ENCODE measurements at regions not wholly inside any gene's neighbourhood (a gene's known extent, or its start where the extent isn't known, plus 50 kb on each side); places are given as distances from the start of the nearest gene placed in this dataset.

GRCh38 chr15:72966641-72967040 is 85.6 kb upstream of the NEO1 start:
- Histone ChIP-seq H3K27ac (no peak overlapping the region), H3K36me3 (no peaks in the 10 kb centered on the region), H3K4me1 (ENCODE audit: control insufficient read depth in 1 of 2, insufficient read depth in 1 of 2, low read depth in 1 of 2, low read length in 1 of 2) (no peaks in the 10 kb centered on the region), H3K9me3 (no peaks in the 10 kb centered on the region), H3K27me3 (peaks cover 61% of the 10 kb centered on the region), H3K4me3 (ENCODE audit: low read depth in 1 of 2, low read length in 1 of 2) (no peak overlapping the region)
- no peak for TF ChIP-seq CTCF (IDR thresholded peaks at IDR 0.05)

- no peaks in the 10 kb centered on the region for H3K4me1 ChIP-seq (ENCODE audit: control insufficient read depth in 1 of 2, insufficient read depth in 1 of 2, low read depth in 1 of 2, low read length in 1 of 2)
- no peaks in the 10 kb centered on the region for H3K9me3 ChIP-seq
- H3K27ac ChIP-seq, result no peak overlapping the region
- H3K36me3 ChIP-seq, result no peaks in the 10 kb centered on the region
- H3K4me3 ChIP-seq (ENCODE audit: low read depth in 1 of 2, low read length in 1 of 2), result no peak overlapping the region
- TF ChIP-seq CTCF (IDR thresholded peaks at IDR 0.05), result no peak
- H3K27me3 ChIP-seq, result peaks cover 53% of the 10 kb centered on the region
These were observed 86.6 kb upstream of the NEO1 start for GRCh38 chr15:72965671-72966070.

GRCh38 chr15:72964542-72964941 is 87.7 kb upstream of the NEO1 start:
- no peak overlapping the region for H3K27ac ChIP-seq
- peaks cover 42% of the 10 kb centered on the region for H3K27me3 ChIP-seq
- H3K4me1 ChIP-seq (ENCODE audit: control insufficient read depth in 1 of 2, insufficient read depth in 1 of 2, low read depth in 1 of 2, low read length in 1 of 2), result no peaks in the 10 kb centered on the region
- TF ChIP-seq CTCF (IDR thresholded peaks at IDR 0.05), result no peak
- no peaks in the 10 kb centered on the region for H3K9me3 ChIP-seq
- no peaks in the 10 kb centered on the region for H3K36me3 ChIP-seq
- no peak overlapping the region for H3K4me3 ChIP-seq (ENCODE audit: low read depth in 1 of 2, low read length in 1 of 2)

GRCh38 chr15:72964135-72964534 is 88.1 kb upstream of the NEO1 start:
- H3K9me3 ChIP-seq, result no peaks in the 10 kb centered on the region
- no peaks in the 10 kb centered on the region for H3K36me3 ChIP-seq
- H3K4me1 ChIP-seq (ENCODE audit: control insufficient read depth in 1 of 2, insufficient read depth in 1 of 2, low read depth in 1 of 2, low read length in 1 of 2), result no peaks in the 10 kb centered on the region
- H3K4me3 ChIP-seq (ENCODE audit: low read depth in 1 of 2, low read length in 1 of 2), result no peak overlapping the region
- H3K27me3 ChIP-seq, result peaks cover 38% of the 10 kb centered on the region
- TF ChIP-seq CTCF (IDR thresholded peaks at IDR 0.05), result no peak
- no peak overlapping the region for H3K27ac ChIP-seq

- H3K4me3 ChIP-seq (ENCODE audit: low read depth in 1 of 2, low read length in 1 of 2), result no peak overlapping the region
- no peaks in the 10 kb centered on the region for H3K4me1 ChIP-seq (ENCODE audit: control insufficient read depth in 1 of 2, insufficient read depth in 1 of 2, low read depth in 1 of 2, low read length in 1 of 2)
- TF ChIP-seq CTCF (IDR thresholded peaks at IDR 0.05), result no peak
- H3K27ac ChIP-seq, result no peak overlapping the region
- no peaks in the 10 kb centered on the region for H3K36me3 ChIP-seq
- peaks cover 18% of the 10 kb centered on the region for H3K27me3 ChIP-seq
- H3K9me3 ChIP-seq, result no peaks in the 10 kb centered on the region
These were observed 90.1 kb upstream of the NEO1 start for GRCh38 chr15:72962054-72962702.

All from neutrophil (primary cell).